ENCODE measurements at regions not wholly inside any gene's neighbourhood (a gene's known extent, or its start where the extent isn't known, plus 50 kb on each side); places are given as distances from the start of the nearest gene placed in this dataset.
"Not testable (repeated sequence)": the region's sequence is repeated elsewhere in the genome, so short reads cannot be mapped to it uniquely, and the experiment has no call there.

GRCh38 chr6:122276637-122277036, 122.8 kb upstream of the HSF2 start:
- Histone ChIP-seq H3K9ac (no peak overlapping the region), H3K36me3 (ENCODE audit: low read depth) (no peaks in the 10 kb centered on the region), H3K9me3 (ENCODE audit: low read depth) (no peaks in the 10 kb centered on the region), H3K4me2 (ENCODE audit: unreplicated experiment) (no peak overlapping the region), H4K20me1 (ENCODE audit: insufficient read depth) (no peaks in the 10 kb centered on the region), H3K27ac (no peak overlapping the region), H3K9me2 (ENCODE audit: insufficient read depth) (no peaks in the 10 kb centered on the region), H3K27me3 (replicated peaks; ENCODE audit: insufficient read depth) (no peaks in the 10 kb centered on the region), H3K79me2 (ENCODE audit: insufficient read depth) (no peaks in the 10 kb centered on the region), H2AFZ (no peak overlapping the region), H3K4me1 (ENCODE audit: insufficient read depth) (no peaks in the 10 kb centered on the region), H3F3A (ENCODE audit: insufficient read depth) (no peaks in the 10 kb centered on the region), H3K4me3 (no peak overlapping the region)
- 27 to 36% methylated on average over 1 of the region's 1 CpG for WGBS, 2 experiments (ENCODE audit: low coverage in 1 of 2, low lambda C conversion rate in 2 of 2, missing lambda C conversion rate in 2 of 2)
- in situ Hi-C loops (cut with MboI), result no loop called here
- TF ChIP-seq EZH2 (IDR thresholded peaks at IDR 0.05; ENCODE audit: insufficient read depth, poor library complexity, severe bottlenecking), result no peak
- no peak for TF ChIP-seq EZH2phosphoT487 (IDR thresholded peaks at IDR 0.05; ENCODE audit: insufficient read depth, low read depth)
- no peak for DNase-seq

- H3K4me1 ChIP-seq (ENCODE audit: insufficient read depth); H3K27ac ChIP-seq; H3K4me3 ChIP-seq; H3F3A ChIP-seq (ENCODE audit: insufficient read depth); H3K27me3 ChIP-seq (replicated peaks; ENCODE audit: insufficient read depth); H3K79me2 ChIP-seq (ENCODE audit: insufficient read depth); in situ Hi-C loops (cut with MboI); H3K36me3 ChIP-seq (ENCODE audit: low read depth); H2AFZ ChIP-seq; H4K20me1 ChIP-seq (ENCODE audit: insufficient read depth); H3K4me2 ChIP-seq (ENCODE audit: unreplicated experiment); H3K9me2 ChIP-seq (ENCODE audit: insufficient read depth); H3K9ac ChIP-seq; H3K9me3 ChIP-seq (ENCODE audit: low read depth); DNase-seq: not testable (repeated sequence)
- 84 to 89% methylated on average over 34 to 44 of the region's 52 CpGs for WGBS, 2 experiments (ENCODE audit: low coverage in 1 of 2, low lambda C conversion rate in 2 of 2, missing lambda C conversion rate in 2 of 2)
Observed at GRCh38 chr6:122280105-122281021, 119.1 kb upstream of the HSF2 start.

- no peak overlapping the region for H3K27ac ChIP-seq
- H3K36me3 ChIP-seq (ENCODE audit: low read depth), result no peaks in the 10 kb centered on the region
- H3K79me2 ChIP-seq (ENCODE audit: insufficient read depth), result no peaks in the 10 kb centered on the region
- no peak overlapping the region for H3K4me3 ChIP-seq
- DNase-seq, result no peak
- H3K9me2 ChIP-seq (ENCODE audit: insufficient read depth), result no peaks in the 10 kb centered on the region
- H2AFZ ChIP-seq, result no peak overlapping the region
- H3K4me1 ChIP-seq (ENCODE audit: insufficient read depth), result no peaks in the 10 kb centered on the region
- H3K9ac ChIP-seq, result no peak overlapping the region
- no peaks in the 10 kb centered on the region for H3K9me3 ChIP-seq (ENCODE audit: low read depth)
- H3K4me2 ChIP-seq (ENCODE audit: unreplicated experiment), result no peak overlapping the region
- no peaks in the 10 kb centered on the region for H4K20me1 ChIP-seq (ENCODE audit: insufficient read depth)
- in situ Hi-C loops (cut with MboI), result no loop called here
- WGBS, 2 experiments (ENCODE audit: low coverage in 1 of 2, low lambda C conversion rate in 2 of 2, missing lambda C conversion rate in 2 of 2), result 66 to 73% methylated on average over 4 of the region's 4 CpGs
- H3F3A ChIP-seq (ENCODE audit: insufficient read depth), result no peaks in the 10 kb centered on the region
- H3K27me3 ChIP-seq (replicated peaks; ENCODE audit: insufficient read depth), result no peaks in the 10 kb centered on the region
- TF ChIP-seq EZH2 (IDR thresholded peaks at IDR 0.05; ENCODE audit: insufficient read depth, poor library complexity, severe bottlenecking), result no peak
- TF ChIP-seq EZH2phosphoT487 (IDR thresholded peaks at IDR 0.05; ENCODE audit: insufficient read depth, low read depth), result no peak
Observed at GRCh38 chr6:122283884-122284283, 115.6 kb upstream of the HSF2 start.

GRCh38 chr6:122284848-122285247, 114.6 kb upstream of the HSF2 start:
- no peak for TF ChIP-seq EZH2phosphoT487 (IDR thresholded peaks at IDR 0.05; ENCODE audit: insufficient read depth, low read depth)
- TF ChIP-seq EZH2 (IDR thresholded peaks at IDR 0.05; ENCODE audit: insufficient read depth, poor library complexity, severe bottlenecking), result no peak
- 39 to 73% methylated on average over 1 of the region's 1 CpG for WGBS, 2 experiments (ENCODE audit: low coverage in 1 of 2, low lambda C conversion rate in 2 of 2, missing lambda C conversion rate in 2 of 2)
- no peak overlapping the region for H3K4me3 ChIP-seq
- H3K9me2 ChIP-seq (ENCODE audit: insufficient read depth), result no peaks in the 10 kb centered on the region
- no peaks in the 10 kb centered on the region for H3K27me3 ChIP-seq (replicated peaks; ENCODE audit: insufficient read depth)
- no peaks in the 10 kb centered on the region for H3K79me2 ChIP-seq (ENCODE audit: insufficient read depth)
- no peak for DNase-seq
- H3K4me2 ChIP-seq (ENCODE audit: unreplicated experiment), result no peak overlapping the region
- no peaks in the 10 kb centered on the region for H3K9me3 ChIP-seq (ENCODE audit: low read depth)
- no peak overlapping the region for H3K9ac ChIP-seq
- no peaks in the 10 kb centered on the region for H3K4me1 ChIP-seq (ENCODE audit: insufficient read depth)
- no peaks in the 10 kb centered on the region for H4K20me1 ChIP-seq (ENCODE audit: insufficient read depth)
- H3K36me3 ChIP-seq (ENCODE audit: low read depth), result no peaks in the 10 kb centered on the region
- no peak overlapping the region for H3K27ac ChIP-seq
- no peaks in the 10 kb centered on the region for H3F3A ChIP-seq (ENCODE audit: insufficient read depth)
- in situ Hi-C loops (cut with MboI), result no loop called here
- H2AFZ ChIP-seq, result no peak overlapping the region
